ENCODE measurements at regions not wholly inside any gene's neighbourhood (a gene's known extent, or its start where the extent isn't known, plus 50 kb on each side); places are given as distances from the start of the nearest gene placed in this dataset.
A peak's percentile ranks its signal among the peaks of the same experiment; 100 is the strongest.

- Histone ChIP-seq H3K27ac (replicated peaks) (no peak overlapping the region), H3K27me3 (ENCODE audit: low read depth) (peaks cover 93% of the 10 kb centered on the region), H3K4me1 (no peaks in the 10 kb centered on the region), H3K9me3 (replicated peaks) (no peaks in the 10 kb centered on the region), H3K4me3 (no peak overlapping the region), H3K36me3 (no peaks in the 10 kb centered on the region)
- no peak for TF ChIP-seq CTCF (IDR thresholded peaks at IDR 0.05; ENCODE audit: borderline replicate concordance)
- intact Hi-C loops (cut with micrococcal nuclease), result no loop called here
- no peak for DNase-seq
Observed at GRCh38 chr19:29085206-29085605, 127.7 kb downstream of the UQCRFS1 start.

GRCh38 chr19:29084266-29084665, 128.7 kb downstream of the UQCRFS1 start:
- Histone ChIP-seq H3K4me3 (no peak overlapping the region), H3K4me1 (no peaks in the 10 kb centered on the region), H3K27me3 (ENCODE audit: low read depth) (peaks cover 91% of the 10 kb centered on the region), H3K9me3 (replicated peaks) (no peaks in the 10 kb centered on the region), H3K27ac (replicated peaks) (no peak overlapping the region), H3K36me3 (no peaks in the 10 kb centered on the region)
- no peak for DNase-seq
- TF ChIP-seq CTCF (IDR thresholded peaks at IDR 0.05; ENCODE audit: borderline replicate concordance), result peak; percentile 31
- intact Hi-C loops (cut with micrococcal nuclease), result no loop called here

GRCh38 chr19:29083863-29084262, 129.1 kb downstream of the UQCRFS1 start:
- H3K4me1 ChIP-seq, result no peaks in the 10 kb centered on the region
- no peak for TF ChIP-seq CTCF (IDR thresholded peaks at IDR 0.05; ENCODE audit: borderline replicate concordance)
- H3K27me3 ChIP-seq (ENCODE audit: low read depth), result peaks cover 91% of the 10 kb centered on the region
- no peaks in the 10 kb centered on the region for H3K36me3 ChIP-seq
- H3K27ac ChIP-seq (replicated peaks), result no peak overlapping the region
- H3K4me3 ChIP-seq, result no peak overlapping the region
- no peaks in the 10 kb centered on the region for H3K9me3 ChIP-seq (replicated peaks)
- DNase-seq, result no peak
- intact Hi-C loops (cut with micrococcal nuclease), result no loop called here

GRCh38 chr19:29079356-29080032, 133.5 kb downstream of the UQCRFS1 start:
- TF ChIP-seq CTCF (IDR thresholded peaks at IDR 0.05; ENCODE audit: borderline replicate concordance), result no peak
- no peaks in the 10 kb centered on the region for H3K9me3 ChIP-seq (replicated peaks)
- H3K4me1 ChIP-seq, result no peaks in the 10 kb centered on the region
- no peak overlapping the region for H3K27ac ChIP-seq (replicated peaks)
- no peaks in the 10 kb centered on the region for H3K36me3 ChIP-seq
- intact Hi-C loops (cut with micrococcal nuclease), result no loop called here
- no peak overlapping the region for H3K4me3 ChIP-seq
- peaks cover 90% of the 10 kb centered on the region for H3K27me3 ChIP-seq (ENCODE audit: low read depth)
- DNase-seq, result no peak

GRCh38 chr19:29076963-29077362, 136.0 kb downstream of the UQCRFS1 start:
- peaks cover 72% of the 10 kb centered on the region for H3K27me3 ChIP-seq (ENCODE audit: low read depth)
- H3K36me3 ChIP-seq, result no peaks in the 10 kb centered on the region
- no peak overlapping the region for H3K27ac ChIP-seq (replicated peaks)
- DNase-seq, result no peak
- H3K9me3 ChIP-seq (replicated peaks), result no peaks in the 10 kb centered on the region
- no peak overlapping the region for H3K4me3 ChIP-seq
- no peak for TF ChIP-seq CTCF (IDR thresholded peaks at IDR 0.05; ENCODE audit: borderline replicate concordance)
- H3K4me1 ChIP-seq, result no peaks in the 10 kb centered on the region
- intact Hi-C loops (cut with micrococcal nuclease), result no loop called here

Data from left ventricle myocardium inferior (tissue), 1 donor.